H1 (cell line): ENCODE measurements at regions not wholly inside any gene's neighbourhood (a gene's known extent, or its start where the extent isn't known, plus 50 kb on each side); places are given as distances from the start of the nearest gene placed in this dataset.

Source experiments
- CTCF ChIA-PET: fragments of 300-600 bp; sonication (Branson Sonifier 250); formaldehyde crosslinking; loops from one replicate; lab custom pipeline; 2021; ENCODE audit not compliant: partially characterized antibody; lab: Charles Lee
- POLR2A ChIA-PET: fragments of 300-600 bp; sonication (Branson Sonifier 250); formaldehyde crosslinking; loops from one replicate; lab custom pipeline; 2021; ENCODE audit warnings: inconsistent platforms; ENCODE audit not compliant: partially characterized antibody; lab: Charles Lee
- DNase-seq, 2 experiments: peaks; one replicate each; pipeline versions ENCODE4 v3.0.0 to v3.0.0-alpha.2; 2010 to 2022; ENCODE audit warnings: low spot score in 2 of 2, low read depth in 1 of 2, mixed read lengths in 1 of 2
- FAIRE-seq: peaks from 2 replicates; lab custom pipeline; 2011; peaks lifted over from hg19 to GRCh38; lab: Jason Lieb, UNC
- H2AFZ ChIP-seq: 2 replicates; pipeline ENCODE4 v1.8.1; 2012; ENCODE audit warnings: low read length, inconsistent platforms
- H2AK5ac ChIP-seq: 2 replicates; pipeline ENCODE4 v1.6.1; 2013; ENCODE audit warnings: low read depth, low read length
- H2BK120ac ChIP-seq: replicated peaks from 2 replicates; pipeline ENCODE3; 2013; ENCODE audit warnings: low read depth, low read length, inconsistent platforms
- H2BK12ac ChIP-seq: 2 replicates; pipeline ENCODE4 v1.6.1; 2013; ENCODE audit warnings: low read depth, low read length
- H2BK15ac ChIP-seq: 2 replicates; pipeline ENCODE4 v1.6.1; 2013; ENCODE audit warnings: low read length
- H2BK20ac ChIP-seq: 2 replicates; pipeline ENCODE4 v1.6.1; 2013; ENCODE audit warnings: low read length
- H2BK5ac ChIP-seq: 2 replicates; pipeline ENCODE4 v1.6.1; 2013; ENCODE audit warnings: low read depth, low read length
- H3K14ac ChIP-seq: 2 replicates; pipeline ENCODE4 v1.6.1; 2013; ENCODE audit warnings: inconsistent platforms; ENCODE audit not compliant: insufficient read length
- H3K18ac ChIP-seq: 2 replicates; pipeline ENCODE4 v1.6.1; 2013; ENCODE audit warnings: low read length; ENCODE audit errors: extremely low read depth
- H3K23ac ChIP-seq: 2 replicates; pipeline ENCODE4 v1.6.1; 2013; ENCODE audit warnings: inconsistent platforms; ENCODE audit not compliant: insufficient read length
- H3K23me2 ChIP-seq: 2 replicates; pipeline ENCODE4 v1.6.1; 2013; ENCODE audit warnings: low read depth, low read length
- H3K27ac ChIP-seq: 2 replicates; pipeline ENCODE4 v1.6.1; 2011; ENCODE audit warnings: low read depth, low read length, inconsistent platforms
- H3K27me3 ChIP-seq, 4 experiments: replicated peaks in 1 of 4; 1 replicate in 1 of 4; 2 replicates in 3 of 4; pipeline versions ENCODE4 v1.6.1 to v1.8.1; 2011 to 2013; ENCODE audit warnings: low read length in 3 of 4, mild to moderate bottlenecking in 3 of 4, inconsistent platforms in 2 of 4, mixed read lengths in 2 of 4, moderate library complexity in 1 of 4; ENCODE audit not compliant: control insufficient read depth in 3 of 4, insufficient read depth in 3 of 4; ENCODE audit errors: extremely low read depth in 1 of 4
- H3K36me3 ChIP-seq, 4 experiments: 2 replicates each; pipeline versions ENCODE4 v1.6.1 to v1.8.1; 2011 to 2013; ENCODE audit warnings: mild to moderate bottlenecking in 4 of 4, low read length in 3 of 4, moderate library complexity in 2 of 4, control low read depth in 1 of 4, inconsistent platforms in 1 of 4; ENCODE audit not compliant: insufficient read depth in 4 of 4, control insufficient read depth in 2 of 4
- H3K4ac ChIP-seq: replicated peaks from 2 replicates; pipeline ENCODE3; 2013; ENCODE audit warnings: low read length, low read depth, mixed read lengths, inconsistent platforms; ENCODE audit not compliant: insufficient read length
- H3K4me1 ChIP-seq, 4 experiments: replicated peaks in 1 of 4; 1 replicate in 1 of 4; 2 replicates in 3 of 4; pipeline versions ENCODE4 v1.6.1 to v1.8.1; 2011 to 2013; ENCODE audit warnings: low read length in 3 of 4, inconsistent platforms in 2 of 4, mixed read lengths in 1 of 4; ENCODE audit not compliant: insufficient read depth in 4 of 4, control insufficient read depth in 3 of 4
- H3K4me2 ChIP-seq, 2 experiments: 2 replicates each; pipeline versions ENCODE4 v1.6.1 to v1.8.1; 2011 to 2013; ENCODE audit warnings: low read depth in 2 of 2, low read length in 2 of 2, control low read depth in 1 of 2, inconsistent platforms in 1 of 2, mild to moderate bottlenecking in 1 of 2; ENCODE audit not compliant: insufficient read depth in 1 of 2
- H3K4me3 ChIP-seq, 4 experiments: fragments of 200-600, 300-600 bp in 1 of 4; sonication (generic), shearing (Covaris generic), sonication (Bioruptor Twin) in 1 of 4; 2 replicates each; pipeline versions ENCODE4 v1.5.1 to v1.8.1; 2011 to 2016; ENCODE audit warnings: low read length in 4 of 4, low read depth in 3 of 4, control low read depth in 2 of 4, inconsistent platforms in 2 of 4, mild to moderate bottlenecking in 2 of 4, mixed read lengths in 1 of 4, moderate library complexity in 1 of 4; ENCODE audit not compliant: insufficient read depth in 2 of 4; ENCODE audit errors: extremely low read depth in 1 of 4
- H3K56ac ChIP-seq: replicated peaks from 2 replicates; pipeline ENCODE3; 2013; ENCODE audit warnings: low read depth, mild to moderate bottlenecking, mixed read lengths, low read length, inconsistent platforms; ENCODE audit not compliant: insufficient read length
- H3K79me1 ChIP-seq: 2 replicates; pipeline ENCODE4 v1.6.1; 2013; ENCODE audit warnings: low read depth, low read length, control low read depth
- H3K79me2 ChIP-seq, 2 experiments: 2 replicates each; pipeline versions ENCODE4 v1.6.1 to v1.8.1; 2012 to 2013; ENCODE audit warnings: low read length in 2 of 2, mild to moderate bottlenecking in 2 of 2, inconsistent platforms in 1 of 2; ENCODE audit not compliant: insufficient read depth in 2 of 2, control insufficient read depth in 1 of 2
- H3K9ac ChIP-seq, 4 experiments: replicated peaks in 1 of 4; 1 replicate in 1 of 4; 2 replicates in 3 of 4; pipeline versions ENCODE4 v1.6.1 to v1.8.1; 2011 to 2013; ENCODE audit warnings: low read depth in 3 of 4, low read length in 3 of 4, control low read depth in 2 of 4, mild to moderate bottlenecking in 2 of 4, moderate library complexity in 2 of 4, inconsistent platforms in 1 of 4; ENCODE audit errors: extremely low read depth in 1 of 4
- H3K9me3 ChIP-seq, 2 experiments: 2 replicates each; pipeline versions ENCODE4 v1.6.1 to v1.8.1; 2012 to 2013; ENCODE audit warnings: mild to moderate bottlenecking in 2 of 2, moderate library complexity in 2 of 2, control low read depth in 1 of 2, inconsistent platforms in 1 of 2, low read depth in 1 of 2, low read length in 1 of 2, mixed read lengths in 1 of 2; ENCODE audit not compliant: insufficient read depth in 2 of 2
- H4K20me1 ChIP-seq, 2 experiments: replicated peaks in 1 of 2; 2 replicates each; pipeline versions ENCODE3 to v1.8.1; 2011 to 2013; ENCODE audit warnings: inconsistent platforms in 2 of 2, low read length in 2 of 2, mild to moderate bottlenecking in 1 of 2; ENCODE audit not compliant: insufficient read depth in 2 of 2, control insufficient read depth in 1 of 2
- H4K5ac ChIP-seq: 2 replicates; pipeline ENCODE4 v1.6.1; 2013; ENCODE audit warnings: low read length, low read depth, mixed read lengths, inconsistent platforms; ENCODE audit not compliant: insufficient read length
- H4K8ac ChIP-seq: 2 replicates; pipeline ENCODE4 v1.8.0; 2013; ENCODE audit warnings: mild to moderate bottlenecking, moderate library complexity, low read length, inconsistent platforms; ENCODE audit not compliant: insufficient read depth; ENCODE audit errors: extremely low read depth
- H4K91ac ChIP-seq: replicated peaks from 2 replicates; pipeline ENCODE3; 2013; ENCODE audit warnings: low read length, mixed read lengths, inconsistent platforms; ENCODE audit not compliant: insufficient read length
- KDM1A ChIP-seq: fragments of 200-600, 300-600 bp; sonication (generic); IDR thresholded peaks from 2 replicates; pipeline ENCODE4 v1.7.1; 2016; ENCODE audit warnings: mild to moderate bottlenecking, low read length, borderline replicate concordance
- SAP30 ChIP-seq: fragments of 300-600 bp; sonication (generic); IDR thresholded peaks from 2 replicates; pipeline ENCODE4 v1.7.1; 2012; ENCODE audit warnings: low read length, moderate library complexity, mild to moderate bottlenecking, inconsistent platforms; ENCODE audit not compliant: insufficient read depth, insufficient replicate concordance
- WGBS, 2 experiments: shearing (Covaris generic) in 1 of 2; methylation state at CpG; one replicate each; pipeline versions ENCODE4 v1.1.6 to v1.1.7; 2013 to 2015; ENCODE audit warnings: low lambda C conversion rate in 2 of 2, mixed read lengths in 2 of 2, inconsistent platforms in 1 of 2, low coverage in 1 of 2, missing lambda C conversion rate in 1 of 2; ENCODE audit not compliant: insufficient replicate concordance in 2 of 2, insufficient coverage in 1 of 2, insufficient read length in 1 of 2; ENCODE audit errors: extremely low coverage in 1 of 2, missing lambda C conversion rate in 1 of 2; 5-methylcytosine and 5-hydroxymethylcytosine counted together

DNA sequence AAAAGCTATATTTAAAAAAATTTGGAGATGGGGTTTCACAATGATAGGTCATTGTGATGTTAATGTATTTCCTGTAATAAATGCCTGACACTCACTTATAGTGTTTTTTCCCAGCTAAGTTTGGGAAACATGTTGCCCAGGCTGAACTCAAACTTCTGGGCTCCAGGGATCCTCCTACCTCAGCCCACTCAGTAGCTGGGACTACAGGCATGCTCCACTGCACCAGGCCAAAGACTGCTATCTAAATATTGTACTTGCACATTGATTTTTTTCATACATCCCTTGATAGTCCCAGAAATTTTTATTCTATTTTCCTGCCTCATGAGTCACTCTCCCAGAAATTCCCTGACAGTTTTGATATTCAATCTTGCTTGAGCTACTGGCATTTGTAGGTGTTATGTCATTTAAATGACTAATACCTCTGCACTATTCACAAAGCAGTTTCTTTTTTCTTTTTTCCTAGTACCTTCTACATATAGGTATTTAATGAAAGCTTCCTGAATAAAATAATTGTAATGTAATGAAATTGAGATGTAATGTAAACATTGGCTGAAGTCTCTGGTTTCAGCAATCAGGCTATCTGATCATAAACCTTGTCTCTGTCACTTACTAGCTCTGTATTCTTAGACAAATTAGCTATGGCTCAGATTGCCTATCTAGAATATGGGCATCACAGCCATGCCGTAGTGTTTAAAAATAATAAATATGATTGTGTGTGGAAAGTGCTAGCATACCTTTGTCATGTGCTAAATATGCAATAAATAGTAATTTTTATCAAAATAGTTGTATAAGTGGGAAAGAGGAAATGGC is 1973.0 kb upstream of the AGA start:
- Histone ChIP-seq H4K20me1 (no peaks in the 10 kb centered on the region), H3K56ac (no peak overlapping the region), H2BK120ac (no peak overlapping the region), H4K5ac (no peak overlapping the region), H3K18ac (no peak overlapping the region), H3K9me3 (no peaks in the 10 kb centered on the region), H3K79me1 (no peaks in the 10 kb centered on the region), H2AK5ac (no peak overlapping the region), H3K4me2 (peak overlapping the region; percentile 30 to 33; a peak in 3 of 4 replicates), H4K91ac (no peak overlapping the region), H3K79me2 (no peaks in the 10 kb centered on the region), H2AFZ (no peak overlapping the region), H3K9ac (no peak overlapping the region), H3K23me2 (no peaks in the 10 kb centered on the region), H2BK20ac (no peak overlapping the region), H3K4ac (no peak overlapping the region), H3K27me3 (no peaks in the 10 kb centered on the region; a peak in 1 of 7 replicates), H2BK15ac (no peak overlapping the region), H2BK5ac (no peak overlapping the region), H3K4me3 (0 out of 8 replicates have a peak overlapping the region, but pooled peaks of 1 of the 4 experiments have one; percentile 3), H2BK12ac (no peak overlapping the region), H3K14ac (no peak overlapping the region), H3K23ac (no peak overlapping the region), H3K36me3 (no peaks in the 10 kb centered on the region), H3K4me1 (peaks cover 0 to 6% (median 3%) of the 10 kb centered on the region in 4 experiments; a peak in 2 of 7 replicates), H3K27ac (no peak overlapping the region), H4K8ac (no peak overlapping the region)
- DNase-seq = no peak
- no peak for FAIRE-seq
- TF ChIP-seq SAP30 (no peak), KDM1A (no peak)
- ChIA-PET CTCF (interaction anchor here (0.9 to 1.3 kb wide), 3 partner anchors 12 to 296 kb away, joined by 3 to 4 read pairs (median 3); no protein-coding TSS in a partner anchor), POLR2A (no interaction called here)
- WGBS, 2 experiments = 74% methylated on average over 1 of the region's 1 CpG; no CpG with 5 or more reads in 1 of the 2 experiments
